HUDEP-2 (cell line): ENCODE measurements at regions not wholly inside any gene's neighbourhood (a gene's known extent, or its start where the extent isn't known, plus 50 kb on each side); places are given as distances from the start of the nearest gene placed in this dataset.

ENCODE experiments used
- DNase-seq, 76 experiments: peaks; one replicate each; lab custom pipeline; 2025; ENCODE audit not compliant: unreplicated experiment in 76 of 76; lab: John Stamatoyannopoulos, UW

GRCh38 chr2:236790963-236791362 lies 221.3 kb downstream of the ACKR3 start:
- DNase-seq: no peak

GRCh38 chr2:236793023-236794011 lies 223.7 kb downstream of the ACKR3 start:
- no peak for DNase-seq

GRCh38 chr2:236794176-236794957 lies 224.7 kb downstream of the ACKR3 start:
- no peak for DNase-seq

GRCh38 chr2:236795169-236795860 lies 225.7 kb downstream of the ACKR3 start:
- DNase-seq: no peak

- DNase-seq: no peak
Observed at GRCh38 chr2:236795861-236796219, 226.2 kb downstream of the ACKR3 start.

- no peak for DNase-seq
Observed at GRCh38 chr2:236796236-236796635, 226.6 kb downstream of the ACKR3 start.

GRCh38 chr2:236797411-236797810 lies 227.8 kb downstream of the ACKR3 start:
- DNase-seq: no peak

GRCh38 chr2:236798491-236798890 lies 228.9 kb downstream of the ACKR3 start:
- no peak for DNase-seq

- DNase-seq: no peak
Observed at GRCh38 chr2:236799391-236800026, 229.9 kb downstream of the ACKR3 start.

GRCh38 chr2:236802862-236803261 lies 233.2 kb downstream of the ACKR3 start:
- DNase-seq: no peak

GRCh38 chr2:236803621-236804020 lies 234.0 kb downstream of the ACKR3 start:
- DNase-seq: no peak

- DNase-seq: no peak
Observed at GRCh38 chr2:236805800-236806531, 236.3 kb downstream of the ACKR3 start.

- DNase-seq: no peak
Observed at GRCh38 chr2:236809716-236810115, 240.1 kb downstream of the ACKR3 start.

- no peak for DNase-seq
Observed at GRCh38 chr2:236811062-236811656, 241.5 kb downstream of the ACKR3 start.

- DNase-seq: no peak
Observed at GRCh38 chr2:236813766-236814165, 244.1 kb downstream of the ACKR3 start.

GRCh38 chr2:236814593-236814992 lies 245.0 kb downstream of the ACKR3 start:
- no peak for DNase-seq

GRCh38 chr2:236815746-236816145 lies 246.1 kb downstream of the ACKR3 start:
- no peak for DNase-seq

GRCh38 chr2:236816197-236817170 lies 246.9 kb downstream of the ACKR3 start:
- no peak for DNase-seq
